OCI-LY1 (cell line): ENCODE measurements at regions not wholly inside any gene's neighbourhood (a gene's known extent, or its start where the extent isn't known, plus 50 kb on each side); places are given as distances from the start of the nearest gene placed in this dataset.

Experiments
- H2AFZ ChIP-seq: fragments of 200-600 bp; sonication (generic), shearing (Covaris generic); 2 replicates; pipeline ENCODE4 v1.6.0; 2014; ENCODE audit warnings: antibody characterized with exemption, mild to moderate bottlenecking, low read length
- H3F3A ChIP-seq: fragments of 200-600 bp; sonication (generic), shearing (Covaris generic); 2 replicates; pipeline ENCODE4 v1.6.0; 2014; ENCODE audit warnings: mild to moderate bottlenecking, antibody characterized with exemption, low read length, moderate library complexity; ENCODE audit not compliant: insufficient read depth
- H3K27ac ChIP-seq: fragments of 200-600 bp; sonication (generic); 2 replicates; pipeline ENCODE4 v1.5.1; 2014; ENCODE audit warnings: low read length, mixed run types, mild to moderate bottlenecking, low read depth; ENCODE audit not compliant: poor library complexity, severe bottlenecking
- H3K27me3 ChIP-seq: fragments of 200-600 bp; sonication (generic); 2 replicates; pipeline ENCODE4 v1.6.0; 2014; ENCODE audit warnings: antibody characterized with exemption, mild to moderate bottlenecking, low read length, moderate library complexity; ENCODE audit not compliant: insufficient read depth
- H3K36me3 ChIP-seq: fragments of 200-600 bp; sonication (generic); 2 replicates; pipeline ENCODE4 v1.6.1; 2014; ENCODE audit warnings: mild to moderate bottlenecking, antibody characterized with exemption, low read length, moderate library complexity, mixed read lengths; ENCODE audit not compliant: insufficient read depth
- H3K4me1 ChIP-seq: fragments of 200-600 bp; sonication (generic); 2 replicates; pipeline ENCODE4 v1.5.1; 2014; ENCODE audit warnings: mild to moderate bottlenecking, low read length, moderate library complexity; ENCODE audit not compliant: insufficient read depth, severe bottlenecking
- H3K4me2 ChIP-seq: fragments of 200-600 bp; sonication (generic), shearing (Covaris generic); 2 replicates; pipeline ENCODE4 v1.6.1; 2014; ENCODE audit warnings: low read length
- H3K4me3 ChIP-seq: fragments of 200-600 bp; sonication (generic); 2 replicates; pipeline ENCODE4 v1.5.1; 2014; ENCODE audit warnings: low read length, low read depth, mild to moderate bottlenecking, mixed read lengths; ENCODE audit not compliant: poor library complexity, severe bottlenecking
- H3K79me2 ChIP-seq: fragments of 200-600 bp; shearing (Covaris generic); 2 replicates; pipeline ENCODE4 v1.6.1; 2016; ENCODE audit warnings: mixed run types, low read length, mixed read lengths; ENCODE audit not compliant: insufficient read depth
- H3K9ac ChIP-seq: fragments of 200-600 bp; sonication (generic), shearing (Covaris generic); 2 replicates; pipeline ENCODE4 v1.6.1; 2014; ENCODE audit warnings: mild to moderate bottlenecking, low read length, mixed read lengths
- H3K9me2 ChIP-seq: fragments of 200-600 bp; sonication (generic), shearing (Covaris generic); 2 replicates; pipeline ENCODE4 v1.6.1; 2014; ENCODE audit warnings: low read depth, mild to moderate bottlenecking, low read length, mixed read lengths
- H3K9me3 ChIP-seq: fragments of 200-600 bp; shearing (Covaris generic); 2 replicates; pipeline ENCODE4 v1.6.1; 2014; ENCODE audit warnings: low read length, mixed read lengths
- H4K20me1 ChIP-seq: fragments of 200-600 bp; sonication (generic), shearing (Covaris generic); 2 replicates; pipeline ENCODE4 v1.6.0; 2016; ENCODE audit warnings: mild to moderate bottlenecking, low read length; ENCODE audit not compliant: insufficient read depth
- EZH2 ChIP-seq: fragments of 200-600 bp; sonication (generic), shearing (Covaris generic); IDR thresholded peaks from 2 replicates; pipeline ENCODE4 v1.8.0; 2017; ENCODE audit warnings: borderline replicate concordance, mixed run types, mild to moderate bottlenecking, antibody characterized with exemption, low read length, moderate library complexity, mixed read lengths
- TF ChIP-seq, protein P1 (sequence below): fragments of 200-600 bp; sonication (generic), shearing (Covaris generic); IDR thresholded peaks from 2 replicates; pipeline ENCODE4 v1.5.1; 2017; ENCODE audit warnings: mild to moderate bottlenecking, antibody characterized with exemption, low read length, moderate library complexity, mixed read lengths

DNA sequence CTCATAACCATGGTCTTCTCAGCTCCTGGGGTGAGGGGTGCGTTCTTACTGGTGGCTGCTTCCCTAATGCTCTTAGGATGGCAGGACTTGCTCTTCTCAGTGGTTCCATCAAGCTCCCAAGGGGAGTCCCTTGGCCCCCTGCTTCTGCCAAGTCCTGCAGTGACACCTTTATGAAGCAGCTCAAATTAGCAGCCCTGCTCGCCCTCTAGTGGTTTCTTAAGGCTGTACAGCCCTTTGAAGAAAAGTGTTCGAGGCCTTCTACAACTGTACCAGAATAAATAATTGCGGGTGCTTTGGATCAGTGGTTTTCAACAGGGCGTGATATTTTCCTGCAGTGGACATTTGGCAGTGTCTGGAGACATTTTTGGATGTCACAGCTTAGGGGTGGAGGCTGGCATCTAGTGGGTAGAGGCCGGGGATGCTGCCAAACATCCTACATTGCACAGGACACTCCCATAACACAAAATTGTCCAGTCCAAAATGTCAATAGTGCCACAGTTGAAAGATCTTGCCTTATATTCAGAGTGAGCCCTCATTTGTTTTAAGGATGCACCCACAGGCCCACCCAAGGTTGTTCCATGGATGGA is 204.7 kb upstream of the S100G start:
- no peaks in the 10 kb centered on the region for H3F3A ChIP-seq
- no peak overlapping the region for H3K9ac ChIP-seq
- no peak overlapping the region for H2AFZ ChIP-seq
- no peak overlapping the region for H3K27ac ChIP-seq
- no peaks in the 10 kb centered on the region for H3K79me2 ChIP-seq
- no peak overlapping the region for H3K4me2 ChIP-seq
- H3K36me3 ChIP-seq = no peaks in the 10 kb centered on the region
- no peaks in the 10 kb centered on the region for H3K9me3 ChIP-seq
- H3K9me2 ChIP-seq = no peaks in the 10 kb centered on the region
- TF ChIP-seq, protein P1, sequence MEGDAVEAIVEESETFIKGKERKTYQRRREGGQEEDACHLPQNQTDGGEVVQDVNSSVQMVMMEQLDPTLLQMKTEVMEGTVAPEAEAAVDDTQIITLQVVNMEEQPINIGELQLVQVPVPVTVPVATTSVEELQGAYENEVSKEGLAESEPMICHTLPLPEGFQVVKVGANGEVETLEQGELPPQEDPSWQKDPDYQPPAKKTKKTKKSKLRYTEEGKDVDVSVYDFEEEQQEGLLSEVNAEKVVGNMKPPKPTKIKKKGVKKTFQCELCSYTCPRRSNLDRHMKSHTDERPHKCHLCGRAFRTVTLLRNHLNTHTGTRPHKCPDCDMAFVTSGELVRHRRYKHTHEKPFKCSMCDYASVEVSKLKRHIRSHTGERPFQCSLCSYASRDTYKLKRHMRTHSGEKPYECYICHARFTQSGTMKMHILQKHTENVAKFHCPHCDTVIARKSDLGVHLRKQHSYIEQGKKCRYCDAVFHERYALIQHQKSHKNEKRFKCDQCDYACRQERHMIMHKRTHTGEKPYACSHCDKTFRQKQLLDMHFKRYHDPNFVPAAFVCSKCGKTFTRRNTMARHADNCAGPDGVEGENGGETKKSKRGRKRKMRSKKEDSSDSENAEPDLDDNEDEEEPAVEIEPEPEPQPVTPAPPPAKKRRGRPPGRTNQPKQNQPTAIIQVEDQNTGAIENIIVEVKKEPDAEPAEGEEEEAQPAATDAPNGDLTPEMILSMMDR = peak; percentile 56
- no peak for TF ChIP-seq EZH2
- H3K4me3 ChIP-seq = no peak overlapping the region
- H4K20me1 ChIP-seq = no peaks in the 10 kb centered on the region
- no peaks in the 10 kb centered on the region for H3K27me3 ChIP-seq
- H3K4me1 ChIP-seq = no peaks in the 10 kb centered on the region

DNA sequence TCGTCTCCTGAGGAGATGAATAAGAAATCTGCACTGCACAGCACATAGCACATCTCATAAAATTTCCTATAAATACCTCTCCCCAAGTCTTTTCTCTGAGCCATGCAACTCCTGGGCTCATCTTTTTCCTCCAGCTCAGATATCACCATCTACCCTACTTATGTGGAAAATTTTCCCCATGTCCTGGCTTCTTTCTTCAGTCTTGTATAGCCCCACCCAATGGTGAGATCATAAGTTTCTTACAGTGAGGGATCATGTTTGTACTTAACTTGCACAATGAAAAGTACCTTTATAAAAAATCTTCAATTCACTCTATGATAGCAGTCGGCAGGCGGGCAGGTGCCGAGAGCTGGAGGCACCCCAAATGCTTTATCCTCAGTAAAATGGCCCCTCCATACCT is 198.6 kb upstream of the S100G start:
- no peaks in the 10 kb centered on the region for H3K9me3 ChIP-seq
- H3K79me2 ChIP-seq = no peaks in the 10 kb centered on the region
- no peak overlapping the region for H3K27ac ChIP-seq
- no peak overlapping the region for H2AFZ ChIP-seq
- H3K4me3 ChIP-seq = no peak overlapping the region
- no peaks in the 10 kb centered on the region for H3K4me1 ChIP-seq
- no peak overlapping the region for H3K4me2 ChIP-seq
- TF ChIP-seq, protein P1 = no peak
- TF ChIP-seq EZH2 = no peak
- no peaks in the 10 kb centered on the region for H3K9me2 ChIP-seq
- H3F3A ChIP-seq = no peaks in the 10 kb centered on the region
- H3K36me3 ChIP-seq = no peaks in the 10 kb centered on the region
- H4K20me1 ChIP-seq = no peaks in the 10 kb centered on the region
- no peak overlapping the region for H3K9ac ChIP-seq
- H3K27me3 ChIP-seq = no peaks in the 10 kb centered on the region

DNA sequence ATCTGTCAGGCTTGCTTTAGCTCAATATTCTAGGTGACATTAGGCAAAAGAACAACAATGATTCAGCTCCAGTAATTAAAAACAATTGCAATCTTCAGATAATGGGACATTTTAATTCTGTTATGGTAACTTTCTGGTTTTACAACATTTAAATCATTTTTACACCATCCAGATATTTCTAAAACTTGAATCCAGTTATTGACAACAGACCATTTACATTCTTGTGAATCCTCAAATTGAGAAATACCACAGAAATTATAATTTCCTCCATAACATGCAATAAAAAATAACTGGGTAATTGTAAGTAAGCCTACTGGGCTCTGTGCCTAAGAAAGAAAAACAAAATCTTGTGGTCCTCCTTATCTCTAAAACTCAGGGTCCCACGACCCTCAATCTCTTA is 195.0 kb upstream of the S100G start:
- no peaks in the 10 kb centered on the region for H3K27me3 ChIP-seq

More for the DNA sequence above, 195.0 kb upstream of the S100G start:
- TF ChIP-seq EZH2 = no peak
- TF ChIP-seq, protein P1 = no peak
- H3K36me3 ChIP-seq = no peaks in the 10 kb centered on the region
- H4K20me1 ChIP-seq = no peaks in the 10 kb centered on the region
- no peak overlapping the region for H3K27ac ChIP-seq
- H3F3A ChIP-seq = no peaks in the 10 kb centered on the region
- no peaks in the 10 kb centered on the region for H3K9me2 ChIP-seq
- no peaks in the 10 kb centered on the region for H3K9me3 ChIP-seq
- no peak overlapping the region for H3K4me2 ChIP-seq
- H3K4me3 ChIP-seq = no peak overlapping the region
- H3K79me2 ChIP-seq = no peaks in the 10 kb centered on the region
- no peaks in the 10 kb centered on the region for H3K4me1 ChIP-seq
- no peak overlapping the region for H3K9ac ChIP-seq
- no peak overlapping the region for H2AFZ ChIP-seq
